SKM-1 (cell line): ENCODE measurements at regions not wholly inside any gene's neighbourhood (a gene's known extent, or its start where the extent isn't known, plus 50 kb on each side); places are given as distances from the start of the nearest gene placed in this dataset.
A peak's percentile ranks its signal among the peaks of the same experiment; 100 is the strongest.

Experiments
- DNase-seq: peaks from one replicate; lab custom pipeline; 2025; ENCODE audit not compliant: unreplicated experiment; lab: John Stamatoyannopoulos, UW

DNA sequence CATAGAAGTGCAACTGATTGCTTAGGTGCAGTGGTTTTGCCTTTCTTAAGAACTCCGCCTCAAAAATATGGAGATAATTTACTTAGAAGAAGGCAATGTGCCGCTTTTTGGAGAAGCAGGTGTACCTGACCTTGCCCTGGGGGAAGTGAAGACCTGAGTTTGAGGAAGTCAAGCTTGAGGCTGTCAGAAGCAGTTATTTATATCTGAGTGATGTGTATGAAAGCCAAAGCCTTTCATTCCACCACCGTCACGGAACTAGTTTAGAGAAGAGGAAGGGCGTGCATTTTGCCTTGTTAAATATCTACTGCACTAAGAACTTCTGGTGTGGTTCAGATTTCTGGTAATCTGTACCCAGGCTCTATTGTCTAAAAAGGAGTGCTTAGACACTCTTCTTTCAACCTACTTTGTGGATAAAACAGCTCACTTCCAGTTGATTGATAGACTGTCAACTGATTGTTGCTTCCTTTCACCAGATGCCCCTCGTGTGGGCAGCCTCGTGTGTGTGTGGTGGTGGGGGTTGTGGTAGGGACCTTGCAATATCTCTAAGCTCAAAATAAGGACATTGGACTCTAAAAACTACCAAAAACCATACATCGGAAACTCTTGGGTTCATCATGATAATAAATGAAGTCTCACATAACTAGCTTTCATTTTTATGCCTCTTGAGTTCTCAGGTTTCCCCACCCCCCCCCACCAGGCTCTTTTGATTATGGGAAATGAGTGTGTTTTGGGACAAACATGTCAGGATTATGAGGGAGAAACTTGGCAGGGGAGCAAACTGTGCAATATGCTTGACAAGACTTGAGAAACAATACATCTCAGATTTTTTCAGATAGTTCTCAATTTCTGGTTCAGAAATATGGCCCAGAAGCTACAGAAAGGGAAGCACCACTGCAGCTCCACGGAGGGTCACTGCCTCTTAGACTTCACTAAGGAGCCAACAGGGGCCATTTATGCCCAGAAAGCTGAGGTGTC is 78.6 kb downstream of the ARF6 start:
- peak; percentile 34 for DNase-seq

DNA sequence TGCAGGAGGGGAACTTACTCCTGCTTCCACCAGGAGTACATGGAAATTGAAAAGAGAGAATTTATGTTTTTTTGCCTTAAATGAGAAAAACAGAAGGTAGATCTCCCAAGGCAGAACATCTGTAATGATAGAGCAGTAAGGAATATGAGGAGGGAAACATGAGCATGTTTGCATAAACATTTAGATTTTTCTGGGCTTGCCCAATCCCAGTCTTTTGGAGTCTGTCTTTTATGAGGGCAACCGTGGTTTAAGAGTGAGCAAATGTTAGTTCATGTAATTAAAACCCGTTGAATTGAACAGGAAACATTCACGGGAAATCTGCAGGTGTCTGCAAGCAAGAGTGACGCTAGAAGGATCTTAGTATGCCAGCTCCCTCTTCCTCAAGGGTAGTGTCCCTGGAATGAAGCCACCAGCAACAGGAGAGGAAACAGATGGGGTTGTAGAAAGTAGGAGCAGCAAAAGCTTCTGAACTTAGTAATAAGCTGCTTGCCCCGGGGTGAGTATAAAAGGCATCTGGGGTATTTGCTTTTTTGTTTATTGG is 79.3 kb downstream of the ARF6 start:
- no peak for DNase-seq

DNA sequence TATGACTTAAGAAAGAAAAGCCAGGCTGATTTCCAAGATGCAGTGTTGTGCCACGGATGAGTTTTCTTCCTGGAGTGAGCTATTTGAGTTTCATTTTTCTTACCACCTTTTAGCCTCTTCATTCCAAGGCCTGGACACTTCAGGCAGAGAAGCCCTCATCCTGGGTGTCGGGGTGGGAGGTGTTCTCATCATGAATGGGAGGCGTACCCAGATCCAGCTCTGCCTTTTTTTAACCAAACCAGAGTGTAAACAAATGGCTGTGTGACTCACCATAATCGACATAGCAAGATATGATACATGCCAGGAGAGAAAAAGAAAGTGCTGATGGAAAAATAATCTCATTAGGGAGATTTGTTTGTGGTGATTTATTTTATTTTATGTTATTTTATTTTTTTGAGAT is 79.9 kb downstream of the ARF6 start:
- DNase-seq: no peak

DNA sequence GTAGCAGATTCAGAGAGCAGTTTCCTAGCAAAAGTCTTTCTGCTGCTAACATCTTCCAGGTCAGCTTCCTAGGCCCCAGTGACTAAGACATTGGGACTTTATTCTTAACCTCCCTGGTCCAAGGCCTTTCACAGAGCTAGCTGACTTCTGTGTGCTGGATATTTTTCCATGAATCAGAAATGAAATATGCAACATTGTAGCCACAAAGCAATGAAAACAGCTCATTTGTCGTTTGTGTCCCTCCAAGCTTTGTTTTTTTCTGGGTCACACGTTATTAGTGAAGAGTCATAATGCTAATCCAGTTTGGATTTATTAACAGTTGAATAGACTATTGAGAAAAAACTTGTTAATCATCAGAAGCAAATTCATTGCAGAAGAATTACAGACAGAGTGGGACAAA is 82.4 kb downstream of the ARF6 start:
- no peak for DNase-seq

DNA sequence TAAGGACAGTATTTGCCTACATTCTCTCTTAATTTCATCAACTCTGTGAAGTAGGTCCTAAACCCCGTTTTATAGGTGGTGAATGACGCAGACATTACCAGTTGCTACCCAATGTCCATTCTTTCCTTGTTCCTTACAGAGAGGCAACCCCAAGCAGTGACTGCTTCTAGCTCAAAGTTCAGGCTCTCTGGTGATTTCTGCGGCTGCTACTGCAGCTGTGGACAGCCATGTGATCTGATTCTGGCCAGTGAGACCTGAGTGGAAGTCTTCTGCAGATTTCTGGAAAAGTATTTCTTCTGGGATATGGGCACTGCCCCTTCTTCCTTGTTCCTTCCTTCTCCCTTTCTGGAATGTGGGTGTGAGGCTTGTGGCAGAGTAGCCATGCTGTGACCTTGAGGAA is 82.9 kb downstream of the ARF6 start:
- DNase-seq: no peak

DNA sequence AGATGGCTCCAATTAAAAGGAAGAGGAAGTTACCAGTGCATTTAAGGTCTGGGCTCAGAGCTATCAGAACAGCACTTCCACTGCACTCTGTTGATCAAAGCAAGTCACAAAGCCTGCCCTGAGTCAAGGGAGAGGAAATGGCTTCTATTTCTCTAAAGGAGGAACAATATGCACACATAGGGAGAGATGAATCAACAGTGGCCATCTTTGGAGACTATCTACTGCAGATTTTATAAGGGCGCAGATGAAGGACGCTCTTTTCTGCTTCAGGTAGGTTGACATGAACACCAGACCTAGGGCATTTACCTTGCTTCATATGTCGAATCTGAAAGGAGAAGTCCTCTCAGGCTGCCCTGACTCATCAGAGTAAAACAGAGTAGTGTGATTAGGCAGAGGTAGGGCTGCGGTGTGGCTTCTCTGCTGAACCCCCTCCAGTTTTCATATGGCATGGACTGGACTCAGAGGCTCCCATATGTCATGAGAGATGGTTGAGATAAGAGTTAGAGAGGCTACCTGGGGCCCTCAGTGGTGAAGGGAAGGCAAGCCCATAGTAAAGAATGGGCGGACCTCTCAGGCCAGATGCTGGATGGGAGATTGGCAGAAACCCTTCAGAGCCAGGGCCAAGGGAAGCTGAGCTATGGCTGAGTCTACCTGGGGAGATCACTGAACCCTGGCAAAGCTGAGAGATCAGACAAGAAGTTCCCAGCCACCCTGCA is 84.4 kb downstream of the ARF6 start:
- peak; percentile 8 for DNase-seq

DNA sequence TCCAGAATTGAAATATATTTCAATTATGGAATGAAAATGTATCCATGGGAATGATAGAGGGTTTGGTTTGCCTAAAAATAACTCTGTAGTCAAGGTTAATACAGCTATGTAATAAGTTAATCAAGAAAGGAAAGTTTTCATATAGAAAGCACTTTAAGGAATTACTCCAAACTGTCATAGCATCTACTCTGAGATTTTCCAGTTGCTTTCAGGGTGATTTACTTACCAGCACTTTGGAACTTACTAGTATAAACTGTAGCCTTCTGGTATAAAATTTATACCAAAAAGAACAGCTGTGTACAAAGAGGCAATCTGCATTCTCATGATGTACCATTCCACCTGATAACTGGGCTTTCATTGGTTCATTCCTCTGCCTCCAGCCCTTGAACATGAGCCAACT is 87.1 kb downstream of the ARF6 start:
- no peak for DNase-seq

DNA sequence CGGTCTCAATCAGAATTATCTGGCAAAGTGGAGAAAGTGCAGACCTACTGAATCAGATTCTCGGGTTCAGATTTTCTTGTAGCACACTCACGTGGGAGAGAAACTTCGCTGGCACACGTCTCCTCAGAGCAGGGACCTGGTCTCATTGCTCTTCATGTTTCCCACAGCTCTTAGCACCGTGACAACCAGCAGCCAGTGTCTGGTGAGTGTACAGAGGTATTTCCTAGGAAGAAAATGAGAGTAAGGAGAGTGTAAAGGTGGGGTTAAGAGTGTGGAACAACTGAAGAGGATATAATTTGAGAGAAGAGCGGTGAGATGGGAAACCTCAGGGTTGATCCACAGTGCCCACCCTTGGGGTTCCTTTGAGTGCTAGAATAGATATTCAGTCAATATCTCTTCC is 89.2 kb downstream of the ARF6 start:
- DNase-seq: no peak

DNA sequence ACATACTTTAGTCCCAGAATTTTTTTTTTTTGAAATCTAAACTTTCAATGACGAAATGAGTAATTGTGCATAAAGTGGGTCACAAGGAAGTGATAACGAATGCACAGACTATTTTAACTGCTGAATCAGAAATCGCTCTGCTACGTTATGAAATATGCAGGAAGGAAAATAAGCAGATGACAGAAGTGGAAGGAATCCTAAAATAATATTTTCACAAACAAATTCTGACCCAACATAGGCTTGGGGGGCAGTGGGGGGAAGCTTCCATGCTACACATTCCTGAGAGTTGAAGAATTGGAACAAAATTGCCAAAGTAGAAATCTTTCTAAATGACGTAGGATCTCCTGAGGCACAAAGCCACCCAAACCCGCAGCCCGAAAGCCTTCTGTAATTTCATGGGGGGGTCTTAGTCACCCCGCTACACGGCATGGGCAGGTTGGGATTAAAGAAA is 89.6 kb downstream of the ARF6 start:
- no peak for DNase-seq

DNA sequence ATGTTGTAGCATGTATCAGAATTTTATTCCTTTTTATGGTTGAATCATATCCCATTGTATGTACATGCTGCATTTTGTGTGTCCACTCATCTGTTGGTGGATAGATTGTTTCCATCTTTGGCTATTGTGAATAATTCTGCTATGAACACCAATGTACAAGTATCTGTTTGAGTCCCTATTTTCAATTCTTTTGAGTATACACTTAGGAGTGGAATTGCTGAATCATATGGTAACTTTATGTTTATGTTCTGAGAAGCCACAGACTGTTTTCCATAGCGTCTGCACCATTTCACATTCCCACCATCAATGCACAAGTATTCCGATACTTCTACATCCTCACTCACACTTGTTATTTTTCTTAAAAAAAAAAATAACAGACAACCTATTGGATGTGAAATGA is 91.5 kb downstream of the ARF6 start:
- no peak for DNase-seq

DNA sequence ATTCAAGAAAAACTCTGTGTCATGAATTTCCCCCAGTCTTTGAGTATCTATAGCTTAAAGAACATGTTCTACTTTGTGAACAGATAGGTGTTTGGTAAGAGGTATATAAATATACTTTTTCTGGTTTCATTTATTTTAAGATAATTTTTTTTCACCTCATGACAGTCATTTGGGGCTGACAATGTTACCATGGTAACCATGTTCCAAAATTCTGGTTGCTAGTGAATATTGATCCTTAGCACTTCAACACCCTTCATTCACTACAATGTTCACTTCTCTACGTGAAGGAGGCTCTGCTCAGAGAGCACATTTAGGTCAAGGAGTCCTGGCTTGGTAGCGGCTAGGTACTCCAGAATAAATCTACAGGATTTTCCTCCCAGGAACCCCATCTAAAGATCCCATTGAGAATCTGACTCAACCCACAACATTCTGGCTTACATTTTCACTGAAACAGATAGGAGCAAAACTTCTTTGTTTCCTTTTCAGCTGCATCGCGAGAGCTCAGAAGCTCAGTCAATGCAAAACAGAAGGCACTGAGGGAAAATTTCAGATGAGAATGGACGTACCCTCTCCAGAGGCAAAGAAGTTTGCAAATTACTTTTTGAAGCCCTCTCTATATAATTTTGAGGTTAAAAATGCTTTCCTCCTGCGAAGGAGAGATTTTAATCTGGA is 93.6 kb downstream of the ARF6 start:
- DNase-seq: no peak

DNA sequence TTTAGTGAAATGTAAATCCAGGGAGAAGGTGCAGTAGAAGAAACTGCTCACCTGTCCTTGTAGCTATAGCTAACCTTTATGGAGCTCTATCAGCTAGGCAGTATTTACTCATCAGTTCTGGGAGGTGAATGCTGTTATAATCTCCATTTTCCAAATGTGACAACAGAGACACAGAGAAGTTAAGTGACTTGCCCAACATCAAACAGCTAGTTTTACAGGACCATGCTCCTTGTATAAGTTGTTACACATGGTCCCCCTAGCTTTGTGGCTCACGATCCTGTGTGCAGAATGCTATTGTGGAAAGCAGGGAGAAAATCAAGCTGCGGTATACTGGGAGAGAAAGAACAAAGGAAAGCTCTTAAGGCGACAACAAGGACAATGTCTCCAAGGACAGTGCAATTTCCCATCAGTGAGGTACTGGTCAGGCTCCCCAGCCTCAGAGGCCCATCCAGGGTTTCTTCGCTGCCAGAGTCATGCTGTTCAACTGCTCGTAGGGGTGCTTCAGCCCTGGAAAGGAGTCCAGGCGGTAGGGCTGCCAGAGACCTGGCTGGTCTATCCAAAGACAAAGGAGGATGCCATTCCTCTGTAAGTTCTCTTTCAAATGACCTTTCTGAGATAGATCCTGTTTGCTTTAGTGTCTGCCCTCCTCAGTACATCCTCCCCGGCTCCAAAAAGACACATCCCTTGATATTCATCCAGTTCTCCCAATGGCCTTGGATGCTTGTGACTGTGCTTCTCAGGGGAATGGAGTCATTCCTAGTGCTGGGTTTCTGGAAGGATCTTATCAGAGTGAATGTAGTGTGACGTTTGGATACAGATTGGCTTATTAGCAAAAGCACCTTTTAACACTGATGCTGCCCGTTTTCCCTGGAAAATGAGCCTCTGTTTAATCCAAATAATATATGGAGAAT is 95.5 kb downstream of the ARF6 start:
- no peak for DNase-seq

DNA sequence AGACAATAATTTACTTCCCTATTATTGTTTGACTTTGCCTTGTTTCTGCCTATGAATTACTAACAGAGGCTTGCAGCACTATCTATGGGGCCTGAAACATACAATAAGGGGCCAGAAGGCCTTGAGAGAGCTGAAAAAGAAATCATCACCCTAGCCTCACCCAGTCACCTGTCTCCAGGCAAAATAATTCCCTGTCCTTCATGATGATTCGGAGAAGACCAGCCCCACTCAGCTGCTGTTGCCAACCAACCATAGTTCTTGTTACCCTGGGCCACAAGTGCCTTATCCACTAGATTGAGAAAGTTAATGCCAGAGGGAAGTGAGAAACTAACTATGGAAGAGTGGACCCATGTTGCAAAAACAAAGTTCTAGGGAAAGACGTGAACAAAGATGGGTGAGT is 97.1 kb downstream of the ARF6 start:
- DNase-seq: no peak

DNA sequence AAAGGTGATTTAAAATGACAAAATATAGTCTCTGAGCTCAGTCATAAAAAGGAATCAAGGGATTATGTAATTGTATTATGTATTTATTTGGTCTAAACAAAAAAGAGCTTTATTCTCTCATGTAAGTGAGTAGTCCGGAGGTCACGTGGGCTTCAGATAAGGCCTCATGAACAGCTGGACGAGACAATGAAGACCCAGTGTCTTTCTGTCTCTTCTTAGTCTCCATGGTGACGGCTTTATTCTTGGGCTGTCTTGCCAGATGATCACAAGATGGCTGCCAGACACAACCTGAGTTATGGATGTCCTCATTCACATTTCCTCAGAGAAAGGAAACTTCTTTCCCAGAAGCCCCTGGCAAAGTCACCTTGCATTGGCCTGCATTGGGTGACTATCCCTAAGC is 98.6 kb downstream of the ARF6 start:
- no peak for DNase-seq

DNA sequence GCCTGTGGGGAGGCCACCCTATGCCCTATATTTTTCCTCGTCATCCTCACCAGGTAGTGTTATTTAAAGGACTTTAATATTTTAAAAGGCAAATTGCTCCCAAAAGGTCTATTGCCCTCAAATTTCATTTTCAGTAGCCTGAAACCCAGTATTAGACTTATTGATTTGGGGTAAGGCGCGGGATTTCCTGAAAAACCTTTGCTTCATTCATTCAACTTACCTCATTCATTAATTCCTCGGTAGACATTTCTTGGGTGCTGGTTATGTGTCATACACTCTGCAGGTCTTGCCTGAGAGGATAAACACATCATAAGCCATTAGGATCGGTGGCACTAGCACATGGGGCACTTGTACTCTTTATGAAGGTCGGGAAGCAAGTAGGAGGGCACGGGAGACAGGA is 99.2 kb downstream of the ARF6 start:
- no peak for DNase-seq

DNA sequence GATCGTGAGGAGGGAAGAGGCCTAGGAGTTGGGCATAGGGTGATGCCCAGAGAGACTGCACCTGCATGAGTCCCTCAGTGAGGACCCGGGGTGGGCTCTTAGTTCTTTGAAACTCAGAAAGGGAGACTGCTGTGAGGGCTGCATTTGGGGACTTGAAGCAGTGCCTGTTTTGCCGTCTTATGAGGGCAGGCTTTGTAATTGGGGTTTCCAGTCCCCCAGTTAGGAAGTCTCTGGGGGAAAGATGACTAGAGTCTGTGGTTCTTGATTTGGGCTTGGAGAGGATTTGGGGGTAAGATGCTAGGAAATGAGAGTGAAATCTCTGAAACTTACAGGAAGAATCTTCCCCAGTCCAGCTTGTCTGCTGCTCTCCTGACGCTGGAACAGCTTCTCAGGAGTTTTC is 99.6 kb downstream of the ARF6 start:
- DNase-seq: no peak

DNA sequence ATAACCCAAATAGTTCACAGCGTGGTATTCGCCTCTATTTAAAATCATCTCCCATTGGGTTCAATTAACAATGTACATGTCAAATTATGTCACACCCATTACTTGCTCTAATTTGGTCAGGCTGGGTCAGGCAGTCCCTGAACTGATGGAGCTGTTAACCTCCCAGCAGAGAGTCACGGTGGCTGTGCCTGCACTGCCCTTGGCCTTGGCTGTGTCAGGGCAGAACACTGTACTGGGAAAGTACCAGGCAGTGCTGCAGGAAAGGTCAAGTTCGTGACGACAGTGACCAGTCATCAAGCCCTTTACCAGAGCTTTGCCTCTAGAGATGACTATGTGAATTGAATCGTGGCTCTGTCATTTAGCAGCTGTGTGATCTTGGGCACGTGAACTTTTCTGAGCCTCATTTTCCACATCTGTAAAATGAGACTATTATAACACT is 100.0 kb downstream of the ARF6 start:
- DNase-seq: no peak

DNA sequence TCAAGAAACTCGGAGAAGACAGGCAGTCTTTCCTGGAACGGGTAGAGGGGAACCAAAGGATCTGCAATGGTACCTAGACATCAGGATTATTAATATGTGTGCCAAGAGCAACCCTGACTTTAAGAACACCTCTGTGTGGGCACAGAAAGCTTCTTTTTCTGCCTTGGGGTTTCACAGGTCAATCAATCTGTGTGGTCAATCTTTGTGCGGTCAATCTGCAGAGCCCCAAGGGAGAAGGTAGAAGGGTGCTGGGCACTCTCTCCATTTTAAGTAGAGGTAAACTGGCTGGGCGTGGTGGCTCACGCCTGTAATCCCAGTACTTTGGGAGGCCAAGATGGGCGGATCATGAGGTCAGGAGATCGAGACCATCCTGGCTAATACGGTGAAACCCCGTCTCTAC is 100.7 kb downstream of the ARF6 start:
- no peak for DNase-seq

DNA sequence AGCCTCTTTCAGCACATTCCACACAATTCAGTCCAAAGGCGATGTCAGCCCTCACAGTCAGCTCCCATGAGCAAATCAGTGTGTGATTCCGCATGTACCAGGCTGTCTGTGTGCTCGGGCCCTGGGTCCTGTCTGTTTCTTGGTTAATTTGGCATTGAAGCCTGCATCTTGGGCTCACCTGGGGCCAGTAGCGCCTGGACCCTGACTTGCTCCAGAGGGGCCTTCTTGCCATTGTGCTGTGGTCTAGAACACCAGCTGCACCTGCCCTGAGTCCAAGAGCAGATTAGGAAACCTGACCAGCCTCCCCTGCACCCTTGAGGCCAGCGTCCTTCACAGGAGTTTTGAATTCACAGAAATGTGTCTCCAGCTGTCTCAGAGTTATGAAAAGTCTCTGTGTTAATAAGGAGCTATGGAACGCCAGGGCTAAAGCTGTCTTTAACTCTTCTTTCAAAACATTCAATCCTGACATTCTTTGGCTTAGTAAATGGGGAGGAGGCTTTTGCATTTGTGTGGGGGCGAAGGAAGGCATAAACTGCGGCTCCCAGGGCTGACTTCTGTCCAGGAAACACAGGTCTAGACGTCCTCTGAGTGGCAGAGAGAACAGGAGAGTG is 102.2 kb downstream of the ARF6 start:
- no peak for DNase-seq

DNA sequence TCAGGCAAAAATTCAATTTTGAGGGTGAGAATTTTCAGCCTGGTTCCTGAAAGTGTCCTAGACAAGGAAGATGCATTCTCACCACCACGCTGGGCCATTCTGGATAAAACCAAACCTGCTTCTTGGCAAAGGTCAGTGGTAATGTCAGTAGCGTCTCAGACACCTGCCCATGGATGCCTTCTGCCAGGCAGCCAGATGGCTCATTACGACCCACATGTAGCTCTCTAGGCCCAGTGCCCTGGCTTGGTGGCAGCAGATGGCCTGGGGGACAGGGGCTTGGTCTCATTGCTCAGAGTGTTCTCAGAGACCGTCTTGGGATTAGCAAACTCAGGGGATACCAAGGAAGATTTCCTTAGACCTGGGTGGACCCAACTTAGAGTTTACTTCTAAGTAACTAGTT is 105.1 kb downstream of the ARF6 start:
- DNase-seq: no peak
